HCEC 1CT (cell line): ENCODE measurements at regions not wholly inside any gene's neighbourhood (a gene's known extent, or its start where the extent isn't known, plus 50 kb on each side); places are given as distances from the start of the nearest gene placed in this dataset.

Source experiments
- DNase-seq: peaks from one replicate; pipeline ENCODE4 v3.0.0-alpha.2; 2017

GRCh38 chr9:96031916-96032534 is 156.5 kb downstream of the ERCC6L2 start:
- no peak for DNase-seq

DNA sequence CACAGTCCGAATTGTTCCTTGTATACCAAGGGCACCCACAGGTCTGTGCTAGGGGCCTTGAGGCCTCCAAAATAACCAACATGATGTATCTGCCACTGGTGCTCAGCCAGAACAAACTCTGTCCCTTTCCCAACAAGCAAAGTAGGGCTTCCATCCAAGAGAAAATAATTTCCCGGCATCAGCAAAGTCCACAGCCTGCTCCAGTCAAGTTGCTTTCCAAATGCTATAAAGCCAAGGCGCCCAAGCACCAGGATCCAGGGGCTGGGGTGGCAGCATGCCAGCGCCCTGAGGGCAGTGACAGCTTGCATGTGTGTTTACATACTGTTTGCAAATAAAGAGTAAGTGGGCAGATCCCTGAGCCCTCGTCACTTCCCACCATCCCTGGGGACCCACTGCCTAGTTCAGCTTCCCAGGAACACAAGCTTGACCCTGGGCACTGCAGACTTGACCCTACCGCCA is 155.9 kb downstream of the ERCC6L2 start:
- DNase-seq: no peak

DNA sequence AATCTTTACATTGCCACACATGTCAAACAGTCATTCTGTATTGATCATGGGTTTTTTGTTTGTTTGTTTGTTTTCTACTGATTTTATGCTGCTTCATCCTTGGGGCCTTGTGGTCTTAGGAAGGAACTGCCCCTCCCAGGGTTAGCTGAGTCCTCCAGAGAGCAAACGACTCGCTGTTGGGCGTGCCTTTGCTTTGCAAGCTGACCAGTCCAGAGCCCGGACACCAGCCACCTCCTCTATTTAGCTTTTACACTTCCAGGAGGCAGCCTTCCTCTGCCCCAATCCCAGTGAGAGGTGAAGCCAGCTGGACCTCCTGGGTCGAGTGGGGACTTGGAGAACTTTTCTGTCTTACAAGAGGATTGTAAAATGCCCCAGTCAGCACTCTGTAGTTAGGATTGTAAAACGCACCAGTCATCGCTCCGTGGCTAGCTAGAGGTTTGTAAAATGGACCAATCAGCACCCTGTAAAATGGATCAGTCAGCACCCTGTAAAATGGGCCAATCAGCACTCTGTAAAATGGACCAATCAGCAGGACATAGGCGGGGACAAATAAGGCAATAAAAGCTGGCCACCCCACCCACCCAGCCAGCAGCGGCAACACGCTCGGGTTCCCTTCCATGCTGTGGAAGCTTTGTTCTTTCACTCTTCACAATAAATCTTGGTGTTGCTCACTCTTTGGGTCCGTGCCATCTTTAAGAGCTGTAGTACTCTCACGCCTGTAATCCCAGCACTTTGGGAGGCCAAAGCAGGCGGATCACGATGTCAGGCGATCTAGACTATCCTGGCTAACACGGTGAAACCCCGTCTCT is 154.4 kb downstream of the ERCC6L2 start:
- no peak for DNase-seq

GRCh38 chr9:96027251-96028131 is 152.0 kb downstream of the ERCC6L2 start:
- DNase-seq: no peak

DNA sequence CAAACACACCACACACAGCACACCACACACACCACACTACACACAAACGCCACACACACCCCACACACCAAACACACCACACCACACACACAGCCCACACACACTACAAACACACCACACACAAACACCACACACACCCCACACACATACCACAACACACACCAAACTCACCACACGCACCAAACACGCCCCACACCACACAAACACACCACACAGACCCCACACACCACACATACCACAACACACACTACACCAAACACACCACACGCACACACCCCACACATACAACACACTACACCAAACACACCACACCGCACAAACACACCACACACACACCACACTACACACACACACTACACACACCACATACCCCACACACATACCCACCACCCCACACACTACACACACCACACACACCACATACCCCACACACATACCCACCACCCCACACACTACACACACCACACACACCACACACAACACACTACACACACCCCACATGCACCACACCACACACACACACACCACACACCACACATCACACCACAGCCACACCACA is 151.2 kb downstream of the ERCC6L2 start:
- no peak for DNase-seq

DNA sequence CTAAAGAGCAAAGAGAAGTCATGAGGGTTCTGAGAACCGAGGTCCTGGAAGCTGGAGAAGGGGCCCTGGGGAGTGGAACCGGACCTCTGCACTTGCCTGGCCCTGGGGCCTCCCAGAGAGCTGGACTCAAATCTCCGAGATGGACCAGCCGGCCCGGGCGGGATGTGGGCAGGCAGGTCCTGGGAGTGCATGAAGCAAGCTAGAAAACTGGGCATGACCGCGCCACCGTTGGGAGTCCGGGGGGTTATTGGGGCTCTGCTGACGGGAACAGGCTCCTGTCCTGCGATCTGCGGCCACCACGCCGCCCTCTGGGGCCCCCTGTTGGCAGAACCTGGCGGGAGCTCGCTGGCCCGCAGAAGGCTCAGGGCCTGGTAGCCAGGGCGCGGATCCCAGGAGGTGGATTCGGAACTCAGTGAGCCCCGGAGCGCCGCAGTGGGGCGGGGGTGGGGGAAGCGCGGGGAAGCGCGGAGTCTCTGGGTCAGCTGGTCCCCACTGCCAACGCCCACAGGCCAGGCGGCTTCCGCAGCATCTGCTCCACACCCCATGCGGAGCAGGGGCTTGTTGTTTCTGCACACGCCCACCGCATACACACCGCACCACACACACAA is 150.6 kb downstream of the ERCC6L2 start:
- no peak for DNase-seq

DNA sequence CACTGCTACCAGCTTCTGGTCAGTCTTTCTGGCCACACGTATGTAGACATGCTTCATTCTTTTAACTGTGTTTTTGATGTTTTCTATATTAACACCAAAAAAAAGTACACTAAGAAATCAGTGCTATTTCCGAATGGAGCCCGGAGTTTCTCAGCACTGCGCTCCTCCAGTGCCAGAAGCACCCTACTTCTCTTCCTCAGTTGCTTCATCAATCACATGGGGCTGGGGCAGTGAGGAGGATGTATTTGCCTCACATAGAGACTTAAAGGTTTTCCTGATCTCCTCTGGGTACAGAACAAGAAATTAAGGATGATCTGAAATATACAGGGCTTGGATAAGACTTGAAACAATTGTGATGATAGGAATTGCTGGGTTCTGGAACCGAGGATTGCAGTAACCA is 148.0 kb downstream of the ERCC6L2 start:
- no peak for DNase-seq

DNA sequence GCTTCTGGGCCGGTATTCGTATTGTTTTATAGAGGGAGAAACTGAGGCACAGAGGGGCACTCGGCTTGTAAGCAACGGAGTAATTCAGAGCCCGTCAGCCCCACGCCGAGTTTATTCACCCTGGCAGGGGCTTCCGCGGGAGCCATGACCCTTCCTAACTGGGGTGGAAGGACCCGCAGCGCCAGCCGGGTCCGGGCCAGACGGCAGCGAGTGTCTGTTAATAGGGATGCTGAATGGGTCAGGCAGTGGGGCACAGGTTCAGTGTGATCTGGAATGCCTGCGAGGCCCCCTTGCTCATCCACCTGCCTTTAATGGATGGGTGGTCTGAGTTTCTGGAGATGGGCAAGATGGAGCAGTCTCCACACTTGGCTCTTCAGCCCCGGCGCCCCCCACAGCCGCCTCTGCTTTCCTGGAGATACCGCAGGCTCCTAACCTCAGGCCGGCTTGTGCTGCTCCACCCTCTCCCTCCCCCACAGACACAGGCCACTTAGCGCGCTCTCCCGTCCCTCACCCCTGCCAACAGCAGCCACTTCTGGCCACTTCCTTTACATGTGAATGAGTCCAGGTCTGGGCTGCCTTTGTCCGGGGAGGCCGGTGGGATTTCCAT is 147.1 kb downstream of the ERCC6L2 start:
- DNase-seq: no peak

GRCh38 chr9:96021551-96022444 is 146.3 kb downstream of the ERCC6L2 start:
- no peak for DNase-seq

DNA sequence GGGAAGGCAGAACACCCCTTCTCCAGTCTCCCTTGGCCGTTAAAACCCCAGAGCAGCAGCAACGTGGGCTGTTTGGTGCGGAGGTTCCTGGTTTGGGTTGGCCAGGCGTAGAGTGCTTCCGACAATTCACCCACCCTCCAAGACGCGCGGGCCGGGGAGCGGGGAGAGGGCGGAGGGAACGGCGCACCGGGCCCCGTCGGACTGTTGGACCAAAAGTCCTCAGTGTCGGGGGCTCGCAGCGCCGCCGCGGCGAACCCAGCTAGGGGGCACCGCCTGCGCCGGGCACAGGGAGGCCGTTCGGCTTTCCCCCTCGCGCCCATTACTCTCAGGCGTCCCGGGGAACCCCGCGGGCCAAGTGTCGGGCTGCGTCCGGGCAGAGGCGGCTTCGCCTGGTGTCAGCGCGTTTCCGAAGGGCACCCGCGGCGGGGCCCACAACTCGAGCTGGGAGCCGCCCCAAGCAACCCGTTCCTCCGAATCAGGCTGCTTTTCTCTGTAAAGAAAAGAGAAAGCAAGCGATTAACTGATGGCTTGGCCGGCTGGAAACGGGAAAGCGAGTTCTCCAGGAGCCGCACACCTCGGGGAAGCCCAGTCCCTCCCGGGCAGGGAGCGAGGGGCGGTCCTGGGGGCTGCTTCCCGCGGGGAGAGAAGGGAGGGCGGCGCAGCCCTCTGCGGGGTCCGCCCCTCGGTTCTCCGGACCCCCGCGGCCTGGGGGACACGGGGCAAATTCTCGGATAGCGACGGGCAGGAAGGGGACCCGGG is 145.5 kb downstream of the ERCC6L2 start:
- no peak for DNase-seq

DNA sequence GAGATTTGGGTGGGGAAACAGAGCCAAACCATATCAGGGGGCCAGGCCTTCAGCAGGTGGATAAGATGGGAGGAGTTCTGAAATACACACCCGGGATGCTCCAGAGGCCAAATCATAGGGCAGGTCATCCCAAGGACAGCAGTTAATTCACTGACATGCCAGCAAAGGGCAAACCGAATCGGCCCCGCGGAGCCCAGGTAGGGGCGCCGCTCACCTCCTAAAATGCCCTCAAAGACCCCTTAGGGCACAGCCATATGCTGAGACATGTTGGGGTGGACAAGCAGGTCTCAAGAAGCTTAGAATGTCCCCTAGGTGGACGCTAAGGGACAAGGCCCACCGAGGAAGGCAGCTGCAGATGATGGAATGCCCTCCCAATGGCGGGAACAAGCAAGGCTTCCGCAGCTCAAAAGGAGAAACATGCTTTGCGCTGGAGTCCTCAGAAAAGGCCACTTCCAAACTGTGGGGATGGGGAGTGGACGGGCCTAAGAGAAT is 144.9 kb downstream of the ERCC6L2 start:
- no peak for DNase-seq
